AG10803 (cell line): ENCODE measurements at regions not wholly inside any gene's neighbourhood (a gene's known extent, or its start where the extent isn't known, plus 50 kb on each side); places are given as distances from the start of the nearest gene placed in this dataset.

Experiments
- DNase-seq: peaks from one replicate; pipeline ENCODE4 v3.0.0; 2010; ENCODE audit warnings: low read depth
- H3K4me3 ChIP-seq: 2 replicates; pipeline ENCODE4 v1.5.1; 2011; ENCODE audit warnings: mild to moderate bottlenecking, low read length, control low read depth
- TF ChIP-seq, protein P1 (sequence below): conservative IDR thresholded peaks from 2 replicates; pipeline ENCODE4 v1.5.1; 2011; ENCODE audit warnings: mild to moderate bottlenecking, low read length, control low read depth, inconsistent platforms

GRCh38 chrX:22404297-22404696 is 131.6 kb downstream of the CBLL2 start:
- TF ChIP-seq, protein P1, sequence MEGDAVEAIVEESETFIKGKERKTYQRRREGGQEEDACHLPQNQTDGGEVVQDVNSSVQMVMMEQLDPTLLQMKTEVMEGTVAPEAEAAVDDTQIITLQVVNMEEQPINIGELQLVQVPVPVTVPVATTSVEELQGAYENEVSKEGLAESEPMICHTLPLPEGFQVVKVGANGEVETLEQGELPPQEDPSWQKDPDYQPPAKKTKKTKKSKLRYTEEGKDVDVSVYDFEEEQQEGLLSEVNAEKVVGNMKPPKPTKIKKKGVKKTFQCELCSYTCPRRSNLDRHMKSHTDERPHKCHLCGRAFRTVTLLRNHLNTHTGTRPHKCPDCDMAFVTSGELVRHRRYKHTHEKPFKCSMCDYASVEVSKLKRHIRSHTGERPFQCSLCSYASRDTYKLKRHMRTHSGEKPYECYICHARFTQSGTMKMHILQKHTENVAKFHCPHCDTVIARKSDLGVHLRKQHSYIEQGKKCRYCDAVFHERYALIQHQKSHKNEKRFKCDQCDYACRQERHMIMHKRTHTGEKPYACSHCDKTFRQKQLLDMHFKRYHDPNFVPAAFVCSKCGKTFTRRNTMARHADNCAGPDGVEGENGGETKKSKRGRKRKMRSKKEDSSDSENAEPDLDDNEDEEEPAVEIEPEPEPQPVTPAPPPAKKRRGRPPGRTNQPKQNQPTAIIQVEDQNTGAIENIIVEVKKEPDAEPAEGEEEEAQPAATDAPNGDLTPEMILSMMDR: no peak
- no peak overlapping the region for H3K4me3 ChIP-seq
- no peak for DNase-seq

- TF ChIP-seq, protein P1: no peak
- H3K4me3 ChIP-seq: no peak overlapping the region
- no peak for DNase-seq
These were observed 133.6 kb downstream of the CBLL2 start for GRCh38 chrX:22406201-22406737.

- no peak for DNase-seq
- TF ChIP-seq, protein P1: no peak
These were observed 136.7 kb downstream of the CBLL2 start for GRCh38 chrX:22409418-22409817.

DNA sequence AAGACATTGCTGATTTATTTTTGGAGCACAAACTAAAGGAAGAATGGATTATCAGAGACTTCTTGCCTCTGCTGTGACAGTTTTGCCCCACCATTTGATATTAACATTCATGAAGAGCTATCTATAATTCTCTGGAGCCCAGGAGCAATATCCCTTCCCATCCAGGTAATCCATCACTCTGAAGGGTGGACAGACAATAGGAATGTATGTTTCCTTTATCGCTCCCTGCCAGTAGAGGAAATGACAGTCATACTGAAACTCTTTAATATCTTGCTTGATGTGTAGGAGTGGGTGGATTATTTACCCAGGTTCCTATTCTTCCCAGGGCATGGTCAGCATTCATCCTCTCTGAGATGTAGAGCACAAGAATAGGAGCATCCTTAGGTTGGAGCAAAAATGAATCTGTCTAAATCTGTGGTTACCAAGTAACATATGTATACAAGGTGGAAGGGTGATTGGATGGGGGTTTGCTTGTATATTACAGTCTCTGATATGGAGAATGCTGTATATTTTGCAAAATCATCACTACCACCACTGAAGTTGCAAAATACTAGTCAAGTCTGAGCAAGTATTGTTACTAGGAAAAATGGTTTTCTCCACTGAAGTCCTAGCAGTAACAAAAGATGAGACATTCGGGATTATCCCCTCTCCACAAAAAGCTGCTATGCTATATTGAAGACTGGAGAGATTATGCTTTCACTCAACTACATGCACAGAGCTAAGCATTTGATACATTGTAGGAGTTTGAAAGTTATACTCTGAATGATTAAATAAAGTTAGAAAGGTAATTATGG is 151.6 kb downstream of the CBLL2 start:
- H3K4me3 ChIP-seq: no peak overlapping the region
- TF ChIP-seq, protein P1: no peak
- DNase-seq: no peak

More at GRCh38 chrX:22409418-22409817, 136.7 kb downstream of the CBLL2 start:
- H3K4me3 ChIP-seq: no peak overlapping the region

- DNase-seq: no peak
- TF ChIP-seq, protein P1: no peak
These were observed 152.2 kb downstream of the CBLL2 start for GRCh38 chrX:22424919-22425318.

GRCh38 chrX:22429704-22430103 is 157.0 kb downstream of the CBLL2 start:
- TF ChIP-seq, protein P1: no peak
- H3K4me3 ChIP-seq: no peak overlapping the region
- DNase-seq: no peak

More at GRCh38 chrX:22424919-22425318, 152.2 kb downstream of the CBLL2 start:
- H3K4me3 ChIP-seq: no peak overlapping the region

- H3K4me3 ChIP-seq: no peak overlapping the region
- DNase-seq: no peak
- TF ChIP-seq, protein P1: no peak
These were observed 158.0 kb downstream of the CBLL2 start for GRCh38 chrX:22430701-22431100.
